Ovary (tissue), 7 donors: ENCODE measurements at regions not wholly inside any gene's neighbourhood (a gene's known extent, or its start where the extent isn't known, plus 50 kb on each side); places are given as distances from the start of the nearest gene placed in this dataset.

Experiments
- DNase-seq, 5 donors: peaks; one replicate each; pipeline ENCODE4 v3.0.0-alpha.2; 2019 to 2020
- H3K27ac ChIP-seq, 2 donors: fragments of 200-600 bp; one replicate each; pipeline versions ENCODE4 v1.5.1 to v1.8.0; 2019 to 2022
- H3K27me3 ChIP-seq: fragments of 200-600 bp; one replicate; pipeline ENCODE4 v1.8.0; 2022
- H3K36me3 ChIP-seq: fragments of 200-600 bp; sonication (generic); one replicate; pipeline ENCODE4 v1.5.1; 2019
- H3K4me1 ChIP-seq: one replicate; pipeline ENCODE4 v1.8.1; 2013; ENCODE audit warnings: mild to moderate bottlenecking, moderate library complexity; ENCODE audit not compliant: insufficient read depth
- H3K4me3 ChIP-seq: fragments of 200-600 bp; sonication (generic); one replicate; pipeline ENCODE4 v1.5.1; 2017
- H3K9me3 ChIP-seq, 2 donors: fragments of 200-600 bp in 1 of 2; sonication (generic) in 1 of 2; one replicate each; pipeline versions ENCODE4 v1.5.1 to v1.8.1; 2013 to 2019; ENCODE audit warnings: mild to moderate bottlenecking in 1 of 2, moderate library complexity in 1 of 2
- CTCF ChIP-seq, 3 donors: fragments of 450-650 bp in 2 of 3; fragments of 200-600 bp in 1 of 3; IDR thresholded peaks; one replicate each; pipeline versions ENCODE4 v1.5.1 to v1.8.0; 2016 to 2022; ENCODE audit warnings: antibody characterized with exemption in 3 of 3, mild to moderate bottlenecking in 1 of 3
- EP300 ChIP-seq: sonication (generic); formaldehyde crosslinking; IDR thresholded peaks from one replicate; pipeline ENCODE4 v1.6.1; 2017; ENCODE audit warnings: antibody characterized with exemption
- POLR2A ChIP-seq: fragments of 450-650 bp; IDR thresholded peaks from one replicate; pipeline ENCODE4 v1.6.1; 2017; ENCODE audit warnings: antibody characterized with exemption, mild to moderate bottlenecking, moderate library complexity
- WGBS, 3 donors: extraction: QIAGEN DNeasy Blood & Tissue Kit in 1 of 3; methylation state at CpG; one replicate each; pipeline versions ENCODE4 v1.1.5 to v1.1.7; 2013 to 2017; 5-methylcytosine and 5-hydroxymethylcytosine counted together
- intact Hi-C, 4 donors: fragments of 100-400 bp; cut with DNase I; formaldehyde crosslinking; loops; one replicate each; pipeline versions ENCODE4 v1.11.0 to v1.15.1; 2022 to 2023
- donor health status: DM: no; HTN: no; CAD: no; lungs with moderate emphysema.
- donor health status: DM: no; HTN: no; CAD: no.
- donor health status: Bipolar disorder and iron deficiency.
- donor health status: DM: no; HTN: no; CAD: no.
- donor health status: DM: yes; HTN: yes; CAD: no.

- intact Hi-C loops, result no loop called here
- 70 to 73% (median 72%) methylated on average over 4 of the region's 4 CpGs for WGBS, 3 donors
- Histone ChIP-seq H3K9me3 (peaks cover 0 to 2% of the 10 kb centered on the region in 2 donors), H3K27ac (no peak overlapping the region), H3K27me3 (no peaks in the 10 kb centered on the region), H3K36me3 (no peaks in the 10 kb centered on the region), H3K4me1 (no peaks in the 10 kb centered on the region), H3K4me3 (no peak overlapping the region)
- no peak for DNase-seq
- TF ChIP-seq POLR2A (no peak), EP300 (no peak), CTCF (IDR thresholded peaks at IDR 0.05) (no peak)
Observed at GRCh38 chr3:159634483-159634882, 354.2 kb upstream of the IL12A start.

- whole genome bisulfite sequencing, 3 donors, result 71 to 79% (median 71%) methylated on average over 3 of the region's 3 CpGs
- Histone ChIP-seq H3K9me3 (peaks cover 0 to 2% of the 10 kb centered on the region in 2 donors), H3K4me1 (no peaks in the 10 kb centered on the region), H3K4me3 (no peak overlapping the region), H3K36me3 (no peaks in the 10 kb centered on the region), H3K27me3 (no peaks in the 10 kb centered on the region), H3K27ac (no peak overlapping the region)
- TF ChIP-seq EP300, result no peak
- no peak for TF ChIP-seq POLR2A
- TF ChIP-seq CTCF (IDR thresholded peaks at IDR 0.05), result no peak
- intact Hi-C loops, result no loop called here
- DNase-seq, result no peak
Observed at GRCh38 chr3:159635047-159635641, 353.5 kb upstream of the IL12A start.

- TF ChIP-seq POLR2A (no peak), EP300 (no peak), CTCF (IDR thresholded peaks at IDR 0.05) (no peak)
- H3K9me3 ChIP-seq, result peaks cover 0 to 2% of the 10 kb centered on the region in 2 donors
- 72 to 94% (median 82%) methylated on average over 2 of the region's 2 CpGs for WGBS, 3 donors
- no peaks in the 10 kb centered on the region for H3K27me3 ChIP-seq
- no peaks in the 10 kb centered on the region for H3K36me3 ChIP-seq
- no peak for DNase-seq
- H3K27ac ChIP-seq, result no peak overlapping the region
- H3K4me3 ChIP-seq, result no peak overlapping the region
- H3K4me1 ChIP-seq, result no peaks in the 10 kb centered on the region
- intact Hi-C loops, result no loop called here
Observed at GRCh38 chr3:159637883-159638542, 350.6 kb upstream of the IL12A start.

- H3K27ac ChIP-seq, result no peak overlapping the region
- intact Hi-C loops, result no loop called here
- H3K36me3 ChIP-seq, result no peaks in the 10 kb centered on the region
- no peak for DNase-seq
- no peaks in the 10 kb centered on the region for H3K4me1 ChIP-seq
- peaks cover 0 to 2% of the 10 kb centered on the region in 2 donors for H3K9me3 ChIP-seq
- no peak overlapping the region for H3K4me3 ChIP-seq
- H3K27me3 ChIP-seq, result peaks cover 3% of the 10 kb centered on the region
- TF ChIP-seq POLR2A (no peak), CTCF (IDR thresholded peaks at IDR 0.05) (no peak), EP300 (no peak)
- WGBS, 3 donors, result 81 to 94% (median 94%) methylated on average over 4 of the region's 4 CpGs
Observed at GRCh38 chr3:159640225-159640624, 348.4 kb upstream of the IL12A start.
